Spleen (tissue), 11 donors: ENCODE measurements at regions not wholly inside any gene's neighbourhood (a gene's known extent, or its start where the extent isn't known, plus 50 kb on each side); places are given as distances from the start of the nearest gene placed in this dataset.
"Not testable (repeated sequence)": the region's sequence is repeated elsewhere in the genome, so short reads cannot be mapped to it uniquely, and the experiment has no call there.

Source experiments
- DNase-seq: peaks from one replicate; pipeline ENCODE4 v3.0.0-alpha.2; 2020
- H3K27ac ChIP-seq, 8 donors: fragments of 200-600 bp; sonication (generic) in 7 of 8; 1 replicate in 4 of 8; 2 replicates in 4 of 8; pipeline versions ENCODE4 v1.5.0 to v1.8.0; 2016 to 2021; ENCODE audit warnings: inconsistent platforms in 4 of 8, mild to moderate bottlenecking in 4 of 8, moderate library complexity in 1 of 8
- H3K27me3 ChIP-seq, 7 donors: fragments of 200-600 bp; sonication (generic) in 6 of 7; replicated peaks in 1 of 7; 1 replicate in 4 of 7; 2 replicates in 3 of 7; pipeline versions ENCODE4 v1.5.0 to v1.8.0; 2016 to 2021; ENCODE audit warnings: inconsistent platforms in 3 of 7, mild to moderate bottlenecking in 1 of 7
- H3K36me3 ChIP-seq, 6 donors: fragments of 200-600 bp; sonication (generic) in 5 of 6; 1 replicate in 4 of 6; 2 replicates in 2 of 6; pipeline versions ENCODE4 v1.5.0 to v1.8.0; 2016 to 2021; ENCODE audit warnings: inconsistent platforms in 2 of 6
- H3K4me1 ChIP-seq, 6 donors: fragments of 200-600 bp; sonication (generic) in 5 of 6; 1 replicate in 3 of 6; 2 replicates in 3 of 6; pipeline versions ENCODE4 v1.5.0 to v1.8.0; 2016 to 2021; ENCODE audit warnings: inconsistent platforms in 3 of 6
- H3K4me3 ChIP-seq, 8 donors: fragments of 200-600 bp; sonication (generic) in 7 of 8; 1 replicate in 4 of 8; 2 replicates in 4 of 8; pipeline versions ENCODE4 v1.5.0 to v1.8.0; 2016 to 2021; ENCODE audit warnings: inconsistent platforms in 4 of 8, mild to moderate bottlenecking in 4 of 8, moderate library complexity in 2 of 8
- H3K9me3 ChIP-seq, 8 donors: fragments of 200-600 bp; sonication (generic) in 7 of 8; 1 replicate in 4 of 8; 2 replicates in 4 of 8; pipeline versions ENCODE4 v1.5.0 to v1.8.0; 2016 to 2021; ENCODE audit warnings: inconsistent platforms in 4 of 8
- POLR2A ChIP-seq, 3 donors: fragments of 450-650 bp; IDR thresholded peaks; one replicate each; pipeline ENCODE4 v1.5.1; 2017; ENCODE audit warnings: antibody characterized with exemption in 3 of 3, mild to moderate bottlenecking in 1 of 3
- POLR2AphosphoS5 ChIP-seq, 3 donors: sonication (generic); formaldehyde crosslinking; IDR thresholded peaks; one replicate each; pipeline ENCODE4 v1.5.1; 2017; ENCODE audit warnings: antibody characterized with exemption in 3 of 3
- WGBS, 5 donors: extraction: QIAGEN DNeasy Blood & Tissue Kit in 3 of 5; methylation state at CpG; one replicate each; pipeline versions ENCODE4 v1.1.5 to v1.1.7; 2013 to 2018; 5-methylcytosine and 5-hydroxymethylcytosine counted together
- intact Hi-C: fragments of 100-400 bp; cut with DNase I; formaldehyde crosslinking; loops from one replicate; pipeline ENCODE4 v1.15.0; 2023; ENCODE audit warnings: low total_unique reads
- TF ChIP-seq, protein P1 (sequence below), 11 experiments: fragments of 200-600 bp in 7 of 11; fragments of 450-650 bp in 4 of 11; sonication (generic) in 4 of 11; IDR thresholded peaks in 8 of 11; conservative IDR thresholded peaks in 3 of 11; 1 replicate in 7 of 11; 2 replicates in 4 of 11; pipeline versions ENCODE4 v1.4.0 to v1.8.0; 2016 to 2021; ENCODE audit warnings: antibody characterized with exemption in 11 of 11, inconsistent platforms in 4 of 11, mild to moderate bottlenecking in 1 of 11
- donor health status: healthy with polysubstance abuse.
- donor health status: DM: no; HTN: no; CAD: no; lungs with moderate emphysema.
- donor health status: DM: no; HTN: no; CAD: no.
- donor health status: Bipolar disorder and iron deficiency.
- donor health status: healthy.
- donor health status: DM: no; HTN: no; CAD: no.
- donor health status: DM: yes; HTN: yes; CAD: no.

DNA sequence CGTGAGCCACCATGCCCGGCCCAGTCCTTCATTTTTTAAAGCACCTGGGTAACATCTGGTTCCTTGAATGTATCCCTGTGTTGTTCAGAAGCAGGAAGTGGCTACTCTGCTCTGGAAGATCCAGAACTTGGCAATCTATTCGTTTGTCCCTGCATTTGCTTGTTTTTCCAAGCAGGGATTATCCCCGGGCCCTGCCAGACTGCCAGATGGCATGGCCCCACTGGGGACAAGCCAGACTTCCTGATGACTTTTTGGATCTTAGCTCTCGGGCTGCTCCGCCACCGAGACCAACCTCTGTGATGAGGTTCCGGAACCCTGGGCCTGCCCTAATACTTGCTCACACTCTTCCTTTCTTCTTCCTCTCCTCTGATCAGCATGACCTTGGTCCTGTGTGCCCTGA, 496.7 kb downstream of the TYW1 start:
- TF ChIP-seq, protein P1, sequence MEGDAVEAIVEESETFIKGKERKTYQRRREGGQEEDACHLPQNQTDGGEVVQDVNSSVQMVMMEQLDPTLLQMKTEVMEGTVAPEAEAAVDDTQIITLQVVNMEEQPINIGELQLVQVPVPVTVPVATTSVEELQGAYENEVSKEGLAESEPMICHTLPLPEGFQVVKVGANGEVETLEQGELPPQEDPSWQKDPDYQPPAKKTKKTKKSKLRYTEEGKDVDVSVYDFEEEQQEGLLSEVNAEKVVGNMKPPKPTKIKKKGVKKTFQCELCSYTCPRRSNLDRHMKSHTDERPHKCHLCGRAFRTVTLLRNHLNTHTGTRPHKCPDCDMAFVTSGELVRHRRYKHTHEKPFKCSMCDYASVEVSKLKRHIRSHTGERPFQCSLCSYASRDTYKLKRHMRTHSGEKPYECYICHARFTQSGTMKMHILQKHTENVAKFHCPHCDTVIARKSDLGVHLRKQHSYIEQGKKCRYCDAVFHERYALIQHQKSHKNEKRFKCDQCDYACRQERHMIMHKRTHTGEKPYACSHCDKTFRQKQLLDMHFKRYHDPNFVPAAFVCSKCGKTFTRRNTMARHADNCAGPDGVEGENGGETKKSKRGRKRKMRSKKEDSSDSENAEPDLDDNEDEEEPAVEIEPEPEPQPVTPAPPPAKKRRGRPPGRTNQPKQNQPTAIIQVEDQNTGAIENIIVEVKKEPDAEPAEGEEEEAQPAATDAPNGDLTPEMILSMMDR (IDR thresholded peaks at IDR 0.05 in 8 of 11, conservative IDR thresholded peaks at IDR 0.05 in 3 of 11): no peak
- TF ChIP-seq POLR2A (IDR thresholded peaks at IDR 0.05): no peak
- H3K4me1 ChIP-seq: no peaks in the 10 kb centered on the region
- no peak for DNase-seq
- no peaks in the 10 kb centered on the region for H3K36me3 ChIP-seq
- H3K27me3 ChIP-seq: no peaks in the 10 kb centered on the region
- no peak overlapping the region for H3K27ac ChIP-seq
- intact Hi-C loops: no loop called here
- H3K9me3 ChIP-seq: peaks cover 0 to 24% (median 14%) of the 10 kb centered on the region in 8 donors
- 71 to 83% (median 77%) methylated on average over 8 of the region's 8 CpGs for WGBS, 5 donors
- H3K4me3 ChIP-seq: no peak overlapping the region

DNA sequence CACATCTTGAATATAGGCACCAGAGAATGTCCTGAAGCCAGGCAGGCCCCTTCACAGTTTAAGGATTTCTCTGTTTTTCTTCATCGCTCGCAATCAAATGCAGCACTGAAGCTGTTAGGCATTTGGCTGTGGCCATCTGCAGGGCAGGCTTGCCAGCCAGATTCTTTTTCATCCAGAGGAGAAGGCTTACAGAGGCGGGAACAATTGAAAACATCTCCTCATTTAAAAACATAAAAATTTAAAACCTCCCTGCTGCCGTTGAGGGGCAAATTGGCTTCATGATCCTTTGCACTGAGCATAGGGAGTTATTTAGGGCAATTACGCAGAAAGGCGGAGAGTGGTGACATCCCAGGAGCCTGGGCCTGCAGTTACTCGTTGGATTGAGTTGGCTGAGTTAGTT, 500.0 kb downstream of the TYW1 start:
- no peak overlapping the region for H3K27ac ChIP-seq
- TF ChIP-seq, protein P1 (IDR thresholded peaks at IDR 0.05 in 8 of 11, conservative IDR thresholded peaks at IDR 0.05 in 3 of 11): no peak
- no peak for TF ChIP-seq POLR2AphosphoS5 (IDR thresholded peaks at IDR 0.05)
- TF ChIP-seq POLR2A (IDR thresholded peaks at IDR 0.05): no peak
- no peak for DNase-seq
- peaks cover 0 to 31% (median 11%) of the 10 kb centered on the region in 8 donors for H3K9me3 ChIP-seq
- 81 to 88% (median 84%) methylated on average over 7 of the region's 7 CpGs for WGBS, 5 donors
- no peaks in the 10 kb centered on the region for H3K4me1 ChIP-seq
- no peaks in the 10 kb centered on the region for H3K36me3 ChIP-seq
- H3K4me3 ChIP-seq: no peak overlapping the region
- intact Hi-C loops: no loop called here
- no peaks in the 10 kb centered on the region for H3K27me3 ChIP-seq

DNA sequence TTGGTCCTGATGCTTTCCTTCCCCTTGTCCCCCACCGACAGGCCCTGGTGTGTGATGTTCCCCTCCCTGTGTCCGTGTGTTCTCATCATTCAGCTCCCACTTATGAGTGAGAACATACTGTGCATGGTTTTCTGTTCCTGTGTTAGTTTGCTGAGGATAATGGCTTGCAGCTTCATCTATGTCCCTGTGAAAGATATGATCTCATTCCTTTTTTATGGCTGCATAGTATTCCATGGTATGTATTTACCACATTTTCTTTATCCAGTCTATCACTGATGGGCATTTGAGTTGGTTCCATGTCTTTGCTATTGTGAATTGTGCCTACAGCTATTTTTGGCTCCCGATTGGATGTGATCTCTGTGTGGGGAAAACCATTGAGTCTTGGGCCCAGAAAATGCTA, 501.3 kb downstream of the TYW1 start:
- H3K27me3 ChIP-seq, H3K4me1 ChIP-seq, H3K27ac ChIP-seq, H3K36me3 ChIP-seq, intact Hi-C loops, DNase-seq, H3K4me3 ChIP-seq: not testable (repeated sequence)
- peaks cover 0 to 30% (median 7%) of the 10 kb centered on the region in 8 donors for H3K9me3 ChIP-seq
- WGBS, 5 donors: 67 to 90% (median 77%) methylated on average over 3 of the region's 3 CpGs

DNA sequence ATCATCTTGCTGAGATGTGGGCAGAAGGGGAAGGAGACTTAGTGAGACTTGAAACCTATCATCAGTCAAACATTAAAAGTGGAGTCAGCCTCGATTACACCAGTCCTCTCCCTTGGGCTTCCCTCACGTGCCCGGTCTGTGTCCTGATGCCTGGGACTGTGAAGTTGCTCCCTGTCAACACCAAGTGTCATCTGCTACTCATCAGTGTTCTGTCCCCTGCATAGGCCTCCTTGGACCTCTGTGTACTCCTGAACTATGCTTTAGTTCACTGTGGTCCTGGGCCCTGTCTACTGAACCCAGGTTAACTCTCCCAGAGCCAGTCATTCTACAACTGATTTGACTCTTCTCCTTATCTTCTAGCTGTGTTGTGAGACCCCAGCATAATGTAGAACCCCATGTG, 506.3 kb downstream of the TYW1 start:
- no peaks in the 10 kb centered on the region for H3K4me1 ChIP-seq
- TF ChIP-seq POLR2AphosphoS5 (IDR thresholded peaks at IDR 0.05): no peak
- TF ChIP-seq, protein P1 (IDR thresholded peaks at IDR 0.05 in 8 of 11, conservative IDR thresholded peaks at IDR 0.05 in 3 of 11): no peak
- TF ChIP-seq POLR2A (IDR thresholded peaks at IDR 0.05): no peak
- H3K9me3 ChIP-seq: peaks cover 0 to 35% (median 17%) of the 10 kb centered on the region in 8 donors
- no peak overlapping the region for H3K4me3 ChIP-seq
- no peak for DNase-seq
- 45 to 85% (median 60%) methylated on average over 1 to 3 of the region's 3 CpGs for WGBS, 5 donors
- H3K27me3 ChIP-seq: no peaks in the 10 kb centered on the region
- no peak overlapping the region for H3K27ac ChIP-seq
- intact Hi-C loops: no loop called here
- H3K36me3 ChIP-seq: no peaks in the 10 kb centered on the region

DNA sequence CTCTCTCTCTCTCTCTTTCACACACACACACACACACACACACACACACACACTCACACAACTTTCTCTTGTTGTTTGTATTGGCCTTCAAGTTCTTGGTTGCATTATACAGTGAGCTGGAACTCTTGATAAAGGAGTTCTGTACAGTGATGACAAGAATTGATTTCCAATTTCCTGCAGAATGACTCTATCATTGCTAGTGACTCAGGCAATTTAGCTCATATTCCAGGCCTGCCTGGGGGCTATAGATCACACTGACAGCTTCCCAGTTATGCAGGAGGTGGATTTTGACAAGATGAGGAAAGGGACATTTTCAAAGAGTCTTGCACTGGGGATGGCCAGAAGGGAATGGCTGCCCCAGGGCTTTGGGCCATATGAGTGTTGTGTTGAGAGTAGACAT, 508.8 kb downstream of the TYW1 start:
- DNase-seq: no peak
- intact Hi-C loops: no loop called here
- no peak for TF ChIP-seq POLR2AphosphoS5 (IDR thresholded peaks at IDR 0.05)
- H3K4me3 ChIP-seq: no peak overlapping the region
- no peak overlapping the region for H3K27ac ChIP-seq
- no peaks in the 10 kb centered on the region for H3K27me3 ChIP-seq
- no peaks in the 10 kb centered on the region for H3K4me1 ChIP-seq
- peaks cover 0 to 18% (median 10%) of the 10 kb centered on the region in 8 donors for H3K9me3 ChIP-seq
- H3K36me3 ChIP-seq: no peaks in the 10 kb centered on the region
